NCI-H1417 (cell line): ENCODE measurements at regions not wholly inside any gene's neighbourhood (a gene's known extent, or its start where the extent isn't known, plus 50 kb on each side); places are given as distances from the start of the nearest gene placed in this dataset.

Source experiments
- DNase-seq, 3 experiments: peaks; one replicate each; lab custom pipeline; 2025; lab: John Stamatoyannopoulos, UW

DNA sequence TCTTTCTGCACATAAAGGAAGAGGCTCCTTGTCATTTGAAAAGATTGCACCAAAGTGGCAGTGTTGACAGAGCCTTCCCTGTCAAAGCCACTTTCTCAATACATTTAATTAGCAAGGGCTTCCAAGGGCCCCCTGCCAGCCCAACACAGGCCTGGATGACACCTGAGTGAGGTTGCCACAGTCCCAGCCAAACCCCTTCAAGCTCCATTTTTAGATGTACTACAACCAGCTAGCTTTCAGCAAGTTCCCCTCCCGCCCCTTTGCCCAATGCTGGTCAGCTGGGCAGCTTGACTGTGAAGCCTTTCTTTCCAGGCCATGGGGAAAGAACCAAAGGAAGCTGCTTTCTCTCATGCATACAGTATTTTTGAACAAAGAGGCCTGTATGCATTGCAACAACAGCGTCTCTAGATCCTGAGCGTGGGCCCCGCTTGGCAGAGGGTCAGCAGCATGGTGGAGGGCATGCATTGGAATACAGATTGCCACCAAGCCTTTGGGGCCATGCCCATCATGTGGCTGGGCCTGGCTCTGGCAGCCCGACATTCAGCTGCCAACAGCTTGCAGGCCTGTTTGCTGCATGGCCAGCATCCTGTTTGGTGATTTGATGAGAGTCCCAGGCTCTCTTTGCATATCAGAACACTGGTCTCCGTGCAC is 261.1 kb upstream of the GATB start:
- DNase-seq: peak in 2 of 3 experiments; percentile 6 to 45

DNA sequence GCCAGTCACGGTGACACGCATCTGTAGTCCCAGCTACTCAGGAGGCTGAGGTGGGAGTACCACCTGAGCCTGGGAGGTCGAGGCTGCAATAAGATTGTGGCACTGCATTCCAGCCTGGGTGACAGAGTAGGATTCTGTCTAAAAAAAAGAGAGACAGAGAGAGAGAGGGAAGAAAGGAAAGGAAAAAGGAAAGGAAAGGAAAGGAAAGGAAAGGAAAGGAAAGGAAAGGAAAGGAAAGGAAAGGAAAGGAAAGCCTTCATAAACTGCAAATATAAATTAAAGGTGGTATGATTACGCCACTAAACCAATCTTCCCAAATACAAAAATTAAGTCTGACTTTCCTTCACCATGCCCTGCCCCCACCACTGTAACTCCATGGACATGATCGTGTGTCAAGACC is 259.3 kb upstream of the GATB start:
- DNase-seq: no peak

DNA sequence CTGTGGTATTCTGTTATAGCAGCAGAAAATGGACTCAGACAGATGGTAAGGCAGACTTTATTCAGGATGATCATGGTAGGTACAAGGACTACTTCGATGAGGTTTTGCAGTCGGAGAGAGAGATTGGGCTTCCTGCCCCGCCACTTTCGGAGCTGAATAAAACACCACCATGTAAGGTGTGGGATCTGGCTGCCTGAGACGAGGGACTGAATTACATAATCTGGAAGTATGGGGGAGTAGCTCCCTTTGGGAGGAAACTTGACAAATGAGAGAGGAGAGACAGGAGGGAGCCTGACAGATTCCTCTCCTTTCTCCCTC is 255.5 kb upstream of the GATB start:
- DNase-seq: no peak

DNA sequence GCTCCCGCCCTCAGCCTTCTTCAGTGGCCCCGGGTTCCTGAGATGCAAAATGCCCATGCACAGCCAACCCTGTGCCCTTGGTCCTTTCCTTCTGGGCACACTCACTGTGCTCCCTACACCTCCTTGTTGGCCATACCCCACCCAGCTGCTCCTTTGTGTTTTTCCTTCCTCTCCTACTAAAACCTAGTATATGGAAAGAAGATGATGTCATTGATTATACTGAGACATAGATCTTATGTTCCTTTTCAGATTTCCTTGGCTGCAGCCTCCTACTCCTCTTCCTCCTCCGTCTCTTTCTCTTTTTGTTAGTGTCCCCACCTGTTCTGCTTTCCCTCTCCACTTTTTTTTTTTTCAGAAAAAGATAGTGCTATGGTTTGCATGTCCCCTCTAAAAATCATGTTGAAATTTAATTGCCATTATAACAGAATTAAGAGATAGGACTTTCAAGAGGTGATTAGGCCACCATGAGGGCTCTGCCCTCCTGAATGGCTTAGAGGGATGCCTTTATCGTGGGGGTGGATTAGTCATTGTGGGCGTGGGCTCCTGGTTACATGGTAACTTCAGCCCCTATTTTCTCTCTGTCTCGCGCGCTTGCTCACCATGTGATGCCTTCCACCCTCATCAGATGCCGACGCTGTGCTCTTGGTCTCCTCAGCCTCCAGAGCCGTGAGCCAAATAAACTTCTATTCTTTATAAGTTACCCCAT is 254.9 kb upstream of the GATB start:
- DNase-seq: no peak

DNA sequence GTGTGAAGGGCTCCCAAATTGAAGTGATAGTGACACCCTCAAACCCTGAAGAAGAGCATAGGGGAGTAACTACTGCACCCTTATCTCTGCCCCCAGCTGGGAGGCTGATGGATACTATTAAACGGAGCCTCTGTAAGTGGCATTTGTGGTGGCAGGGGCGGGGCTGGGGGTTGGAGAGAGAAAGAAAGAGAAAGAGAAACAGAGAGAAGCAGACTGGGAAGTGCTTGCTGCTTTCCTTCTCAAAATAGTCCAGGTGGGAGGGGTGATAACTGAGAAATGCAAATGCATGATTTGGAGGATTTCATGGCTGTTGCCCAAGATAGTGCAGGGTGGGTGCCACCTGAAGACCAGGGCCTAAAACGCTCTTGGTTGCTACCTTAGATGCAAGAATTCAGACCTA is 253.5 kb upstream of the GATB start:
- DNase-seq: peak in 1 of 3 experiments; percentile 51

DNA sequence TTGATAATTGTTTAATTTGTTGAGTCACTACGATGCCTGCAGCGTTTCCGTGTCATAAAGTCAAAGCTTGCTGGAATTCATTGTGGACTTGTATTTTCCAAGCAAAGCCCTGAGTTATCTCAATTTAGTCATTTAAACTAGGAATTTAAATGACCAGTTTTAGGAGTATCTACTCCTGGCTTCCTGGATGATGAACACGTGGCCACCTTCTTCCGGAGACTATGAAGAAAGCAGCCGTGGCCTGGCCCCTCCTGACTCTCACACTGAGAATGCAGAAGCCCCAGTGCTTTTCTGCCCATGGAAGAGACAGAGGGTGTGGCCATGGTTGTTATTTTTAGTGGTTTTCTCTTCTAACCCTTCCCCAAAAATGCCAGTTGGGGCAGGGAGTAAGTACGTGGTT is 250.7 kb upstream of the GATB start:
- no peak for DNase-seq

DNA sequence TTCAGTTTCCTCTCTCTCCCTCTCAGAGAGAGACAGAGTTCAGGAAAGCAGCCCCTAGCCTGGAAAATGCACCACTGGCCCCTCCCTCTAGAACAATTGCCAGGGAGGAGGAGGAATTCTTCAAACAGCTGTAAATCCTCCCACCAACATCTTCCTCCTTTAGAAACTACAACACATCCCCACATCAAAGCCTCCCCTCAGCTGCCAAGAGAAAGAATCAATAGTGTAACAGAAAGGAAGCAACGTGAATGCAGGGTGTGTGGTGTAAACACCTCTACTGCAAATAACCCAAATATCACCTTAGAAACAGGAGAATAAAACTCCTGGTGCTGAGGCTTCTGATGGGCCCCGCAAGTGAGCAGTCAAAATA is 249.9 kb upstream of the GATB start:
- no peak for DNase-seq

DNA sequence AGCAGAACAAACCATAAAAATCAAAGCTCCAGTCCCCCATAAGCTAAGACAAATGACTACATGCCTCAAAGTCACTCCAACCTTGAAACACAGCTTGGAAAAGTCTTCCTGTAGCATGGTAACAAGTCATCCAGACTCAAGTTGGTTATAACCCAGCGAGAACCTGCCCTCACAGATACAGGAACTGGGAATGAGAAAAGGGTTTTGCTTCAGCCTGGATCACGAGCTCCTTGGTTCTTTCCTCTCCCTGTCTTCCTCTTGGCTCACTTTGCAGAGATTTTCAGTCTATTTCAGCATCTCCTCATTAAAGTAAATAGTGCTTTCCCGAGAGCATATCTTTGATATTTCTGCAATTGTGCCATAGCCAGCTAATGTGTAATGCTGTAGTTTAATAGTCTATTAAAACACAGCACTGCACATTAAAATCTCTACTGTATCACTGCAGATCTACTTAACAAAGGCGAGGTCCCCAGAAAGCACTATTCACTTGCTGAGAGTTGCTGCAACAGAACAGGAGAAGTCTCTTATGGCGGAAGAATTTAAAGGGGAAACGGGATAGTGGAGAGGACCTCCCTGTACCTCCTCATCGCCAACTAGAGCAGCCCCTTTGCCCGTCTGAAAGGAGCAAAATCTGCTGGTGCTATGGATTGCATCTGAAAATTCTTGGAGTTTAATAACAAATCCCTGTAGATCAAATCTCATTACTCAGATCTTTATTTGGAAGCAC is 249.3 kb upstream of the GATB start:
- DNase-seq: no peak

DNA sequence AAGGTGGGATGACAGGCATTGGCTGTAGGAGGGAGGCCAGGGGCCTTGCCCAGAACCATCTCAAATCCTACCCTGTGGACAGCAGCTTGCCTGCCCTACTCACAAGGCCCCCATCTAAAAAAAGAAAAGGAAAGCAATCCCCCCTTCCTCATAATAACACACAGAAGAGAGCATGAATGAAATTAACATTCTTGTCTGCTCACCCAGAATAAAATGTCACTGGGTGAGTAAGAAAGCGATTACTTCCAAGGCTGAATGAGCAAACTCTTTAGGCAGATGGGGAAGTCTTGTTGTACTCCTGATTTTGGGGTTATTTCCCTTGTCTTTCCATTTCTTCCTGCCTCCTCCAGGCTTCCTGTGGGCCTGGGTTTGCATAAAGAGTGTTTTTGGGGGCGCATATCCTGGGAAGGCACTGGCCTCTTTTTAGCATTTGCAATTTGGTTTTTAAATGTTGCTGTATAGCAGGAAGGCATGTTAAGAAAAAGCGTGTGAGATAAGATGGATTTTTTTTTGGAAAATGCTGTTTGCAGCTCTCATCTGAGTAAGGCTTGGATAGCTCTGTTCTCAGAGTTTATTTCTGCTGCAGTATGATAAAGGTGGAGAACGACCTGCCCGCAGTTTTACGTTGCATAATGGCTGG is 248.3 kb upstream of the GATB start:
- DNase-seq: no peak

DNA sequence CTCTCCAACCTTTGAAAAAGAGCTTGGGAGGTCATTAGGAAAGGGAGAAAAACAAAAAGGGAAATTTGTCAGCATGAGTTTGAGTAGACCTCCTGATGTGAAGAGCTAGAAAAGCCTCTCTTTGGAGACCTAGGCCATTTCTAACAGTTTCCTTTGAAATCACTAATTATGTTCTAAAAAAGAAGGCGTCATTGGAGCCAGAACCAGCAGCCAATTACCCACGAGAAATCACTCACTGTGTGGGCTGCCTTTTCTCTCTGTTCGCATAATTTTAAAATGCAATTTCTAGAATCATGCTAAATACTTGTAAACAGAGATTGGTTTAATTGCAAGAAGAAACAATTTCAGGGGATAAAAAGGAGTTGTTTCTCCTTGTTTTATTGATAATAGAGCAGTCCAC is 246.3 kb upstream of the GATB start:
- no peak for DNase-seq

DNA sequence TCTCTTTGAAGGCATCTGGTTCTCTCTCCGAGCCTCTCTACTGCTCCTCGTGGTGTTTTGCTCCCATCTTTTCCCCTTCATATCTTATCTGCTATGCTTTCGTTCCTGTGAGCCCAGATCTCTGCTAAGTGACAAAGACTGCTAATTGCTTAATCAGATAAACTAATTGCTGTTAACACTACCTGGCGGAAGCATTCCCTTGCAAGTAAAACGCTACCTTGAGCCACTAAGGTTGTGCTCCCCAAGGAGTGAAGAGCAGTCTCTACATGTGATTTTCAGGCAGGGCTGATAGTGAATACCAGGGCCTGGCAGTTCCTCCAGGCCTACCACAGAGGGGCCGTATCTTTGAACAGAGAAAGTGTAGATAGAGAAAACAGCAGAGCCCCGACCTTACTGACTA is 244.0 kb upstream of the GATB start:
- no peak for DNase-seq

DNA sequence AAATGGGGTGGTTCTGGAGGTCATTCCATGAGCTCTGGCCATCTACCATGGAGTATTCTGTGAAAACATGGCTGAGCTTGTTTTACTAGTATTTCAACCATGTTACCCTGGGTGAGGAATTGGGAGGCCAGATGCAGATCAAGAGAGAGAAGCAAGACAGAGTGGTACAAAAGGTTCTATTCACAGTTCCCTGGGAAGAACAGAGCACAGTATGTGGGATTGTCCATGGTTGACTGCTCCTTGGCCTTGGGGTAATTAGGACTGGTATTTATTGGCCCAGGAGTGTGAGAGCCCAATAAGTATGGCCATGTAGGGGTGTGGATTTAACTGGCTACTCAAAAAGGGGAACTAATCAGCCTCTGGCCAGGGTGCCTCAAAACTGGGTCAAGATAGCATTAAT is 239.7 kb upstream of the GATB start:
- DNase-seq: no peak

DNA sequence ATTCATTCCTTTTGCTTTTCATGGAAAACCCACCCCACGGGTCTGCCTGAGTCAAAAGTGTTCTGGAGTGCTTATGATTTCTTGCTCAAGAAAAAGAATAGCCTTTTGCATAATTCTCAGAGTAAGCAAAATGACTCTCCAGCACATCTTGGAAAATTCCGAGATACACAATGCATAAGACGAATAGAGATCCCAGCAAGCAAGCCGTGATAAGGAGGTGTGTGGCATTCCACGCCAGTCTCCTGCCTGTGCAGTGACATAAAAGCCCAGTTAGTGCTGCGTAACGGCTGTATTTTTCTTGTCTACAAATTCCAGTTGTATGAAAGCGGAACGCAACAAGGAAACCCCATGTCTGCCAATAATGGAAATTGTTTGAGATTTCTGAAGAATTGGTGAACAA is 237.9 kb upstream of the GATB start:
- DNase-seq: no peak

DNA sequence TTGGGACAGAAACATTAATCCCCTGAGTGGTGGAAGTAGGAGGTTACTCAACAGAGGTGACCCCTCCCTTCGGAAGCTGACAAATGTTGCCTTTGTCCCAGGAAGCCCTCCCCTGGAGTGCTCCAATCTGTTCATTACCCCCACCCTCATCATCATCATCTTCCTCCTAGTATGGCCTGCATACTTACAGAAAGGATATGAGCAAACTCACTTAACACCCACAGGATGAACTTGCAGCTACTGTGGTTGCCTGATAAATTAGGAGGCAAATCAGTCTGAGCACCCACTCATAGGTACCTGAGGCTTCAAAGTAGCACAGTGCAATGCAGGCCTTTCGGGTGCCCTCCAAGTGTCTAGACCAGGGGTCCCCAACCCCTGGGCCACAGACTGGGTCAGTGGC is 236.7 kb upstream of the GATB start:
- no peak for DNase-seq

DNA sequence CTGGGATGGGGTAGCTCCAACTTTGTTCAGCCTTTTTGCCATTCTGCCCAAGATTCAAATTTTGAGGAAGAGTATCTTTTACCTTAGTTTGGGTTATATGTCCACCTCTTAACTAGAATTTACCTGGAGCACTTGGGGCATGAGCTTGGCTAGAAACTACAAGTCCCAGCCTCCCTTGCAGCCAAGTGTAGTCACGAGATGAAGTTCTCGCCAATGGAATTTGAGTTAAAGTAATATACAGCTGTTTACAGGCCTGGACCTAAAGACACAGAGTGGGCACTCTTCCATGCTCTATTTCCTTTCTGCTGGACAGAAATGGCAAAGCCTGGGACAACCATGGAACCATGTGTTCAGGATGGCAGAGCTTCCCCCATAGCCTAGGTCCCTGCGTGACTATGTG is 233.6 kb upstream of the GATB start:
- no peak for DNase-seq

DNA sequence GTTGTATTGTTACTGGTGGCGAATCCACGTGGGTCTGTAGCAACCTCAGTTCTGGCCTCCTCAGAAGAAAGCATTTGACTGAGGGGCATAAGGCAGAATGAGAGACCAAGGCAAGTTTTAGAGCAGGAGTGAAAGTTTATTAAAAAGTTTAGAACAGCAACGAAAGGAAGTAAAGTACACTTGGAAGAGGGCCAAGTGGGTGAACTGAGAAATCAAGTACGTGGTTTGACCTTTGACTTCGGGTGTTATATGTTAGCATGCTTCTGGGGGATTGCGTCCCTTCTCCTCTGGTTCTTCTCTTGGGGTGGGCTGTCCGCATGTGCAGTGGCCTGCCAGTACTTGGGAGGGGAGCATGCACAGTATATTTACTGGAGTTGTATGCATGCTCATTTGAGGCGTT is 232.7 kb upstream of the GATB start:
- DNase-seq: no peak

DNA sequence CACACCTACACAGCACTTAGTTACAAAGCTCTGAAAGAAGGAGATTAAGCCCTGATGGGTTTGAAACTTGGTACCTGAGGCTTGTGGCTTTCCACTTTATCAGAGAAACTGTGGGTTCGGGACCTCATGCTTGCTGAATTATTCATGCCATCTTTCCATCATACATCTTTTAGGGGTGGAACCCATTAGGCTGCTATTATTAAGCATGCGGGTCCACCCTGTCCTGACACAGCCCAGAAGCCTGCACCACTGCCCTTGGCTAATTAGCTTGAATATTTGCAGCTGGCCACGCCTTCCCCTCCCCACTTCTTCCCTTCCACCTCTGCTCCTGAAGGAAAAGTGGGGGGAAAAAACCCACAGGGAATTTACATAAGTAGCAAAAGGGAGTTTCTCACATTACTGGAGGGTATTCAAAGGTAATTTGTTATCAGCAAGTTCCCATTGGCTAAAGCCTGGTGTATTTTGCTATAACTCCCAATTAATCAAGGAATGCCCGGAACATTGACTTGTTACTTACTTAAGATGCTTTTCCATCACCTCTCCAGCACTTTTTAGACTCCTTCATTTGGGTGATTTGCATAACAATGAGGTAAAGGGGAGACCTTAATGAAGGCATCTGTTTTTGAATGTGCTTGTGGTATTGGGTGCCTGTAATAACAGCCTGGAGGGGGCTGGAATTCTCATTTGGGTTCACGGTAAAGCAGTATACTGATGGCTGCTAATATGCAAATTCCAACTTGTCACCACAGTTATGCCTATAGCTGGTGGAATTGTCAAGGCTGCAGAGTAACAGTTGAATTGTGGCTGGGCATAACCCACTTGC is 231.7 kb upstream of the GATB start:
- DNase-seq: no peak

DNA sequence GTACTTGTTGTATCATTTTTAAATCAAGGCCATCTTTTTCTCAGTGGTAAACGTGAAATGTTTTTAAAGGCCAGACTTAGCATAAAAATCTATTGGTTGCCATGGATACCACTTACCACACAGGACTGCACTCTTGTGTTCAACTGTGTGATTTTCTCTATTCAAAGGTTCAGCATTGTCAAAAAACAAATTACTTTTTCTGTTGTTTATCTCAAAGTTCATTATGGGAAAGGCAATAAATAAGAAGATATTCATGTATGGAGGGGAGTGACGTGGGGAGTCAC is 231.0 kb upstream of the GATB start:
- DNase-seq: peak in 1 of 3 experiments; percentile 4

DNA sequence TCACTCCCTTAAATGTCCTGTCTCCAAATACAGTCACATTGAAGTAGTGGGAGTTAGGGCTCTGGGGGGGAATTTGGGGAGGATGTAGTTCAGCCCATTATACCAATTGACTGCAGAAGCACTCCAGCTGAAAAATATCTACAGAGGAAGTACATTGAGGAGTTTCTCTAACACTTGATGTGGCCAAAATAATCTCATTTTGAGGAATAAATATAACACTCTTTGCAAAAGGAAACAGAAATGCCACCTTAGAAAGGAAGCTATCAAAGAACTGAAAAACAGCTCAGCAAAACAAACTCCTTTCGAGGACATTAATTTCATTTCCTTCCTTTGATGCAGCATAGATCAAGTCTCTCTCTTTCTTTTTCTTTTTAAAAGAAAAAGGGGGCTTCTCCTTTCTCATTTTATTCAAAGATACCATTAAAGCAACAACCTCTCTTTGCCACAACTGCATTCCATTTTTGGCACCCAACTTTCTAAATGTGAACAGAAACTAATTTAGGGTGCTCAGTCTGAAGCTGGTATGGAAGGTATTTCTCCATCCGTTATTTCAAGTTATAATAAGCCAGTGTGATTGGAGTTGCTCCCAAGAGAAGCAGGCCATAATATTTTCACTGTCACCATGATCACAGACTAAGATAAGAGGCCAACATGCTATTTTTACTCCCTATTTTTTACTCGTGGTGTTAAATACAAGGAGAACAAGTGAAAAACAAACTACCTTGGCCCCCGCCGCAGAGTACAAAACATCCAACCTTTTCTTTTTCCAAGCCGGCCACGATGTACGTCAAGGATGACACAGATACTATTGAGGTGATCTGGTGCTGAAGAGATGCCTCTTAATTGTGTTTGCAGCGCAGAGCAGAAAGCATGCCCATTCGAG is 230.4 kb upstream of the GATB start:
- no peak for DNase-seq

DNA sequence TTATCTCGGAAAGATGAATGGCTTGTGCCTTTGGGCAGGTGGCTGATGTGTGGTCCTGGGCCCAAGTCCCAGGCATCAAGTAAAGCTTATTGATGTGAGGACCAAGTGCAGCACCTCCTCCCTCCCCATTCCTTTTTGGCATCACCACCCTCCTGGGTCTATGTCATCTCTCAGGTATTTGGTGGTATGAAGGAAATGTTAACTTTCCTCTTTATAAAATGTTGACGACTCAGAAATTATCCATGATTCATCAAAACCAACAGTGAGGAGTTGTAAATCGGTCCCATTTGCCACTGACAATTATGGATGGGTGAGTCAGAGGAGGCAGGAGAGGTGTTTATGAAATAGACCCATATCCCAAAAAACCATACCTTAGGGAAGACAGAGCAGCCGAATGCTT is 229.4 kb upstream of the GATB start:
- DNase-seq: no peak

DNA sequence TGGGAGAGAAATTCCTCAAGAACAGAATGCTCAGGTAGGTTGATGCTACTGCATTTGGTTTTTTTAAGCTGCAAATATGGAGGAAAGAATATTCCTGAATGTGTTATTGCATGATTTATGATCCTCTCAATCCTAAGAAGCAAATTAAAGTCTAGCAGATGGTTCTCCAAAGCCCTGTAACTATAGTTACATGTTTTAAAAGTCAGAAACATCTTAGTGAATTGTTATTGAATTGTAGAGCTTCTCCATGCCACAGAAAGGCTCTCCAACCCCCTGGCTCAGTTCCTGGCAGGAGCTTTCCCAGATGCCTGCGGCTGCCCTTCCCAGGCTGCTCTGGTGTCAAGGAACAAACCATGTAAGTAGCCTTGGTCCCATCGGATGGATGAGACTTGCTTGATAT is 227.8 kb upstream of the GATB start:
- DNase-seq: peak in 1 of 3 experiments; percentile 2

DNA sequence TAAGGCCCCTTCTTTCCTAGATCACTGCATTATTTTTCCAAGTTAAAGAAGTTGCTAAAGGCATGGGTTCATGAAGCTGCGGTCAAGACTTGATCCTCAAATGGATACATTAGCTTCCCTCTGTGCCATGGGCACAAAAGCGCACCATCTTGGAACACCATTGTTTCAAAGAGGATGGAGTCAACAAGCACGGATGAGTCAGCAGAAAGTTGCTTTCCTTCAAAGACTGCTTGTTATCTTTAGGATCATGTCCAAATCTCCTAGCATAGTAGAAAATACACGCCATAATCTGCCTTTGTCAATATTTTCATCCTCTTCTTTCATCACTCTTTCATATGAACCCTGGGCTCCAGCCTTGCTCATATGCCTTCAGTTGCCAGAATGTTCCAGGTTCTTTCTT is 226.8 kb upstream of the GATB start:
- no peak for DNase-seq
